Activated gamma-delta T cell treated with Interleukin-2 at 50 U/mL for 16 hours (primary cell): ENCODE measurements at regions not wholly inside any gene's neighbourhood (a gene's known extent, or its start where the extent isn't known, plus 50 kb on each side); places are given as distances from the start of the nearest gene placed in this dataset.
"Not testable (repeated sequence)": the region's sequence is repeated elsewhere in the genome, so short reads cannot be mapped to it uniquely, and the experiment has no call there.

Source experiments
- DNase-seq: peaks from one replicate; pipeline ENCODE4 v3.0.0-alpha.2; 2020

GRCh38 chr10:8174762-8175161 lies 120.3 kb downstream of the GATA3 start:
- DNase-seq = no peak

- DNase-seq = not testable (repeated sequence)
Observed at GRCh38 chr10:8177526-8177925, 123.0 kb downstream of the GATA3 start.

GRCh38 chr10:8179773-8180172 lies 125.3 kb downstream of the GATA3 start:
- DNase-seq = not testable (repeated sequence)

- no peak for DNase-seq
Observed at GRCh38 chr10:8180360-8181109, 126.0 kb downstream of the GATA3 start.

- no peak for DNase-seq
Observed at GRCh38 chr10:8181496-8182157, 127.1 kb downstream of the GATA3 start.

GRCh38 chr10:8182806-8183205 lies 128.3 kb downstream of the GATA3 start:
- DNase-seq = no peak

- DNase-seq = peak; percentile 21
Observed at GRCh38 chr10:8183241-8183704, 128.8 kb downstream of the GATA3 start.

GRCh38 chr10:8187171-8187666 lies 132.7 kb downstream of the GATA3 start:
- no peak for DNase-seq

GRCh38 chr10:8189458-8189857 lies 135.0 kb downstream of the GATA3 start:
- DNase-seq = no peak

- no peak for DNase-seq
Observed at GRCh38 chr10:8192301-8192700, 137.8 kb downstream of the GATA3 start.

- DNase-seq = no peak
Observed at GRCh38 chr10:8193546-8193945, 139.1 kb downstream of the GATA3 start.

- DNase-seq = no peak
Observed at GRCh38 chr10:8194050-8194449, 139.6 kb downstream of the GATA3 start.

- no peak for DNase-seq
Observed at GRCh38 chr10:8206882-8207281, 152.4 kb downstream of the GATA3 start.

GRCh38 chr10:8211631-8212030 lies 157.1 kb downstream of the GATA3 start:
- no peak for DNase-seq

- no peak for DNase-seq
Observed at GRCh38 chr10:8213735-8214134, 159.2 kb downstream of the GATA3 start.

GRCh38 chr10:8214587-8214986 lies 160.1 kb downstream of the GATA3 start:
- no peak for DNase-seq

GRCh38 chr10:8216893-8217292 lies 162.4 kb downstream of the GATA3 start:
- no peak for DNase-seq

GRCh38 chr10:8221451-8221850 lies 167.0 kb downstream of the GATA3 start:
- DNase-seq = no peak

- no peak for DNase-seq
Observed at GRCh38 chr10:8224591-8224990, 170.1 kb downstream of the GATA3 start.

- no peak for DNase-seq
Observed at GRCh38 chr10:8225187-8225586, 170.7 kb downstream of the GATA3 start.

- DNase-seq = no peak
Observed at GRCh38 chr10:8227246-8227645, 172.8 kb downstream of the GATA3 start.

GRCh38 chr10:8229153-8229552 lies 174.7 kb downstream of the GATA3 start:
- DNase-seq = no peak

- no peak for DNase-seq
Observed at GRCh38 chr10:8230902-8231301, 176.4 kb downstream of the GATA3 start.

- no peak for DNase-seq
Observed at GRCh38 chr10:8233049-8233448, 178.6 kb downstream of the GATA3 start.
